Upper lobe of left lung (tissue), 6 donors: ENCODE measurements at regions not wholly inside any gene's neighbourhood (a gene's known extent, or its start where the extent isn't known, plus 50 kb on each side); places are given as distances from the start of the nearest gene placed in this dataset.

Source experiments
- ATAC-seq, 2 donors: fragments of 200-7000 bp; cut with Tn5 transposase; one replicate each; pipeline ENCODE4 v1.9.1; 2022; ENCODE audit warnings: mild to moderate bottlenecking in 2 of 2, moderate library complexity in 2 of 2; ENCODE audit not compliant: low FRiP score in 2 of 2
- DNase-seq, 2 donors: peaks; one replicate each; pipeline ENCODE4 v3.0.0-alpha.2; 2019 to 2020
- H3K27ac ChIP-seq, 4 donors: fragments of 200-600 bp; sonication (generic); one replicate each; pipeline ENCODE4 v1.5.1; 2016 to 2019
- H3K27me3 ChIP-seq, 4 donors: fragments of 200-600 bp; sonication (generic); one replicate each; pipeline ENCODE4 v1.5.1; 2017 to 2019
- H3K36me3 ChIP-seq, 4 donors: fragments of 200-600 bp; sonication (generic); one replicate each; pipeline ENCODE4 v1.5.1; 2016 to 2019
- H3K4me1 ChIP-seq, 4 donors: fragments of 200-600 bp; sonication (generic); one replicate each; pipeline ENCODE4 v1.5.1; 2018 to 2019
- H3K4me3 ChIP-seq, 4 donors: fragments of 200-600 bp; sonication (generic); one replicate each; pipeline ENCODE4 v1.5.1; 2017 to 2019; ENCODE audit warnings: mild to moderate bottlenecking in 2 of 4, moderate library complexity in 1 of 4
- H3K9me3 ChIP-seq, 4 donors: fragments of 200-600 bp; sonication (generic); one replicate each; pipeline ENCODE4 v1.5.1; 2018 to 2019
- CTCF ChIP-seq, 6 experiments: fragments of 450-650 bp in 4 of 6; fragments of 200-600 bp in 2 of 6; sonication (generic) in 2 of 6; IDR thresholded peaks; one replicate each; pipeline ENCODE4 v1.5.1; 2016 to 2019; ENCODE audit warnings: antibody characterized with exemption in 6 of 6
- EP300 ChIP-seq, 4 donors: sonication (generic); formaldehyde crosslinking; IDR thresholded peaks; one replicate each; pipeline ENCODE4 v1.5.1; 2017; ENCODE audit warnings: antibody characterized with exemption in 4 of 4, control low read depth in 2 of 4
- POLR2A ChIP-seq, 4 donors: fragments of 450-650 bp; IDR thresholded peaks; one replicate each; pipeline ENCODE4 v1.5.1; 2016 to 2017; ENCODE audit warnings: antibody characterized with exemption in 4 of 4, mild to moderate bottlenecking in 2 of 4
- POLR2AphosphoS5 ChIP-seq, 2 donors: sonication (generic); formaldehyde crosslinking; IDR thresholded peaks; one replicate each; pipeline ENCODE4 v1.5.1; 2017; ENCODE audit warnings: antibody characterized with exemption in 2 of 2
- WGBS, 2 donors: methylation state at CpG; one replicate each; pipeline ENCODE4 v1.1.5; 2017 to 2018; 5-methylcytosine and 5-hydroxymethylcytosine counted together
- donor health status: DM: no; HTN: no; CAD: no; lungs with moderate emphysema.
- donor health status: DM: no; HTN: yes; CAD: no; lungs with severe emphysema.

- TF ChIP-seq POLR2A (IDR thresholded peaks at IDR 0.05) (no peak), CTCF (IDR thresholded peaks at IDR 0.05) (no peak), POLR2AphosphoS5 (IDR thresholded peaks at IDR 0.05) (no peak), EP300 (IDR thresholded peaks at IDR 0.05) (no peak)
- H3K9me3 ChIP-seq, result no peaks in the 10 kb centered on the region
- H3K4me1 ChIP-seq, result no peaks in the 10 kb centered on the region
- no peak overlapping the region for H3K4me3 ChIP-seq
- no peaks in the 10 kb centered on the region for H3K36me3 ChIP-seq
- no peak overlapping the region for H3K27ac ChIP-seq
- ATAC-seq, result no peak
- 89 to 97% methylated on average over 6 of the region's 6 CpGs for WGBS, 2 donors
- H3K27me3 ChIP-seq, result no peaks in the 10 kb centered on the region
- DNase-seq, result no peak
Measured at GRCh38 chr4:56156141-56156540, 207.4 kb downstream of the CEP135 start.

- no peak for ATAC-seq
- DNase-seq, result no peak
- H3K4me1 ChIP-seq, result no peaks in the 10 kb centered on the region
- no peak for TF ChIP-seq POLR2A (IDR thresholded peaks at IDR 0.05)
- no peak for TF ChIP-seq EP300 (IDR thresholded peaks at IDR 0.05)
- no peak for TF ChIP-seq CTCF (IDR thresholded peaks at IDR 0.05)
- no peak for TF ChIP-seq POLR2AphosphoS5 (IDR thresholded peaks at IDR 0.05)
- H3K4me3 ChIP-seq, result no peak overlapping the region
- WGBS, 2 donors, result 92 to 98% methylated on average over 4 of the region's 4 CpGs
- no peaks in the 10 kb centered on the region for H3K36me3 ChIP-seq
- no peaks in the 10 kb centered on the region for H3K27me3 ChIP-seq
- H3K9me3 ChIP-seq, result no peaks in the 10 kb centered on the region
- no peak overlapping the region for H3K27ac ChIP-seq
Measured at GRCh38 chr4:56155432-56155831, 206.7 kb downstream of the CEP135 start.

- Histone ChIP-seq H3K4me3 (no peak overlapping the region), H3K27me3 (no peaks in the 10 kb centered on the region), H3K4me1 (no peaks in the 10 kb centered on the region), H3K9me3 (no peaks in the 10 kb centered on the region), H3K27ac (no peak overlapping the region), H3K36me3 (no peaks in the 10 kb centered on the region)
- WGBS, 2 donors, result 65 to 85% methylated on average over 2 of the region's 2 CpGs
- TF ChIP-seq POLR2A (IDR thresholded peaks at IDR 0.05) (no peak), POLR2AphosphoS5 (IDR thresholded peaks at IDR 0.05) (no peak), EP300 (IDR thresholded peaks at IDR 0.05) (no peak), CTCF (IDR thresholded peaks at IDR 0.05) (no peak)
- ATAC-seq (no peak), DNase-seq (no peak)
Measured at GRCh38 chr4:56149591-56149990, 200.8 kb downstream of the CEP135 start.

- Histone ChIP-seq H3K27me3 (no peaks in the 10 kb centered on the region), H3K4me3 (no peak overlapping the region), H3K4me1 (no peaks in the 10 kb centered on the region), H3K27ac (no peak overlapping the region), H3K36me3 (no peaks in the 10 kb centered on the region), H3K9me3 (no peaks in the 10 kb centered on the region)
- ATAC-seq (no peak), DNase-seq (no peak)
- WGBS, 2 donors, result 92 to 100% methylated on average over 2 of the region's 2 CpGs
- TF ChIP-seq CTCF (IDR thresholded peaks at IDR 0.05) (no peak), POLR2A (IDR thresholded peaks at IDR 0.05) (no peak), EP300 (IDR thresholded peaks at IDR 0.05) (no peak), POLR2AphosphoS5 (IDR thresholded peaks at IDR 0.05) (no peak)
Measured at GRCh38 chr4:56148428-56148827, 199.7 kb downstream of the CEP135 start.

- ATAC-seq (no peak), DNase-seq (no peak)
- no peak overlapping the region for H3K4me3 ChIP-seq
- no peaks in the 10 kb centered on the region for H3K36me3 ChIP-seq
- no peak overlapping the region for H3K27ac ChIP-seq
- no peaks in the 10 kb centered on the region for H3K9me3 ChIP-seq
- no peaks in the 10 kb centered on the region for H3K4me1 ChIP-seq
- no peaks in the 10 kb centered on the region for H3K27me3 ChIP-seq
- no peak for TF ChIP-seq EP300 (IDR thresholded peaks at IDR 0.05)
- TF ChIP-seq POLR2AphosphoS5 (IDR thresholded peaks at IDR 0.05), result no peak
- no peak for TF ChIP-seq CTCF (IDR thresholded peaks at IDR 0.05)
- no peak for TF ChIP-seq POLR2A (IDR thresholded peaks at IDR 0.05)
Measured at GRCh38 chr4:56147371-56147770, 198.6 kb downstream of the CEP135 start.
